ENCODE measurements at regions not wholly inside any gene's neighbourhood (a gene's known extent, or its start where the extent isn't known, plus 50 kb on each side); places are given as distances from the start of the nearest gene placed in this dataset.

DNA sequence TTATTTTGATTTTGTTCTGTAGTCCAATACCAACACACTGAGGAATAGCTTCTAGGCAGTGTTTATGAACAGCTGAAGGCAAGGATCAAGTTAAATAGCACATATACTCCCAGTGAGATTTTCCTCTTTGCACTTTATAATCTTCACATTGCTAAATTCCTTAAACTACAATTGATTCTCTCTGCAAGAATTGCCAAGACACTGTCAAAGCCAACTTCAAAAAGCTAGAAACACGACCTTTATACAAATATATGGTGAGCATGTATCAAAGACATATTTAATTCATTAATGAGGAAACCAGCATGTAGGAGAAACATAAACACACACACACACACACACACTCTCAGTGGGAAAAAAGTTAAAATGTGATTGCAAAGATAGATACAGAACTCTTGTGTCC, 86.4 kb upstream of the FAM9C start:
- POLR2A ChIA-PET = no interaction called here
- H3K27ac Mint-ChIP-seq = no peak overlapping the region
- CTCF ChIA-PET = no interaction called here

DNA sequence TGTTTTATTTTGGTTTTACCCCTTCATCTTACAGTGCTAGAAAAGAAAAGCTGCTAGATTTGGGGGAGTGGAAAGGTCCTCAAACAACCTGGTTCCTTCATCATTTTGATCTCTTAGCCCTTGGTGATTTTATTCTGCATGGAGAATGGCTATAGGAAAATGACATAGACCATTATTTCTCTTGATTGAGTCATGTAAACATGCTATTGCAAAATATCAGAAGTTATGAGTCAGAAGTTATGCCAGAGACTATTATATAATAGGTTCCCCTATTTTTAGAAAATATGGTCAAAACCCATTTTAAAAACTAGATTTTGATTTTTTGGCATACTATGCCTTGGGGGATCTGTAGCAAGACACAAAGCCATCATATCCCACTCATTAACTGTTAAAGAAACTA, 83.7 kb upstream of the FAM9C start:
- Histone ChIP-seq H3K9ac (ENCODE audit: low read length) (no peak overlapping the region), H3K36me3 (replicated peaks in 1 of 2; ENCODE audit: control extremely low read depth in 1 of 2, control insufficient read depth in 1 of 2, extremely low read depth in 1 of 2, insufficient read depth in 2 of 2, low read length in 1 of 2) (no peaks in the 10 kb centered on the region), H2AFZ (ENCODE audit: insufficient read depth, low read depth, low read length, poor library complexity, severe bottlenecking) (no peak overlapping the region), H3K4me2 (replicated peaks; ENCODE audit: low read depth, low read length, poor library complexity, severe bottlenecking) (no peak overlapping the region), H3K4me1 (ENCODE audit: control insufficient read depth in 2 of 2, insufficient read depth in 2 of 2, low read length in 2 of 2) (peaks cover 7 to 9% of the 10 kb centered on the region in 2 donors), H4K20me1 (ENCODE audit: control insufficient read depth, insufficient read depth, low read length, poor library complexity, severe bottlenecking) (no peaks in the 10 kb centered on the region), H3K9me3 (ENCODE audit: control extremely low read depth in 1 of 3, control insufficient read depth in 2 of 3, insufficient read depth in 1 of 3, low read length in 2 of 3) (no peaks in the 10 kb centered on the region), H3K27ac (ENCODE audit: low read length in 2 of 2) (no peak overlapping the region), H3K4me3 (ENCODE audit: control extremely low read depth in 1 of 5, extremely low read depth in 1 of 5, insufficient read depth in 1 of 5, low read depth in 2 of 5, low read length in 4 of 5) (no peak overlapping the region), H3K79me2 (ENCODE audit: control insufficient read depth, insufficient read depth, low read length) (no peaks in the 10 kb centered on the region), H3K27me3 (replicated peaks in 1 of 4; ENCODE audit: control extremely low read depth in 1 of 4, control insufficient read depth in 3 of 4, insufficient read depth in 4 of 4, low read length in 3 of 4) (no peaks in the 10 kb centered on the region)
- no peak overlapping the region for H3K4me3 Mint-ChIP-seq
- DNase-seq (no peak), ATAC-seq (ENCODE audit: low read depth) (no peak)
- intact Hi-C loops (cut with micrococcal nuclease) = no loop called here
- no peak overlapping the region for H3K27ac Mint-ChIP-seq
- H3K9me3 Mint-ChIP-seq (ENCODE audit: insufficient read depth) = no peaks in the 10 kb centered on the region
- ChIA-PET POLR2A (no interaction called here), CTCF (interaction anchor here (0.6 kb wide), 1 partner anchor 25 kb away, joined by 3 read pairs; no protein-coding TSS in a partner anchor)
- H3K27me3 Mint-ChIP-seq = no peaks in the 10 kb centered on the region
- peaks cover 17% of the 10 kb centered on the region for H3K4me1 Mint-ChIP-seq
- TF ChIP-seq, protein P1, sequence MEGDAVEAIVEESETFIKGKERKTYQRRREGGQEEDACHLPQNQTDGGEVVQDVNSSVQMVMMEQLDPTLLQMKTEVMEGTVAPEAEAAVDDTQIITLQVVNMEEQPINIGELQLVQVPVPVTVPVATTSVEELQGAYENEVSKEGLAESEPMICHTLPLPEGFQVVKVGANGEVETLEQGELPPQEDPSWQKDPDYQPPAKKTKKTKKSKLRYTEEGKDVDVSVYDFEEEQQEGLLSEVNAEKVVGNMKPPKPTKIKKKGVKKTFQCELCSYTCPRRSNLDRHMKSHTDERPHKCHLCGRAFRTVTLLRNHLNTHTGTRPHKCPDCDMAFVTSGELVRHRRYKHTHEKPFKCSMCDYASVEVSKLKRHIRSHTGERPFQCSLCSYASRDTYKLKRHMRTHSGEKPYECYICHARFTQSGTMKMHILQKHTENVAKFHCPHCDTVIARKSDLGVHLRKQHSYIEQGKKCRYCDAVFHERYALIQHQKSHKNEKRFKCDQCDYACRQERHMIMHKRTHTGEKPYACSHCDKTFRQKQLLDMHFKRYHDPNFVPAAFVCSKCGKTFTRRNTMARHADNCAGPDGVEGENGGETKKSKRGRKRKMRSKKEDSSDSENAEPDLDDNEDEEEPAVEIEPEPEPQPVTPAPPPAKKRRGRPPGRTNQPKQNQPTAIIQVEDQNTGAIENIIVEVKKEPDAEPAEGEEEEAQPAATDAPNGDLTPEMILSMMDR (IDR thresholded peaks at IDR 0.05) = no peak
- TF ChIP-seq EZH2 (IDR thresholded peaks at IDR 0.05; ENCODE audit: borderline replicate concordance, insufficient read depth, low read depth, low read length, poor library complexity, severe bottlenecking) = no peak

More for the DNA sequence above, 86.4 kb upstream of the FAM9C start:
- Mint-ChIP-seq H3K4me1 (peaks cover 2% of the 10 kb centered on the region), H3K27me3 (no peaks in the 10 kb centered on the region), H3K4me3 (no peak overlapping the region), H3K9me3 (ENCODE audit: insufficient read depth) (no peaks in the 10 kb centered on the region)
- Histone ChIP-seq H3K9me3 (ENCODE audit: control extremely low read depth in 1 of 3, control insufficient read depth in 2 of 3, insufficient read depth in 1 of 3, low read length in 2 of 3) (no peaks in the 10 kb centered on the region), H3K4me2 (replicated peaks; ENCODE audit: low read depth, low read length, poor library complexity, severe bottlenecking) (no peak overlapping the region), H2AFZ (ENCODE audit: insufficient read depth, low read depth, low read length, poor library complexity, severe bottlenecking) (no peak overlapping the region), H3K27me3 (replicated peaks in 1 of 4; ENCODE audit: control extremely low read depth in 1 of 4, control insufficient read depth in 3 of 4, insufficient read depth in 4 of 4, low read length in 3 of 4) (no peaks in the 10 kb centered on the region), H3K9ac (ENCODE audit: low read length) (no peak overlapping the region), H3K27ac (ENCODE audit: low read length in 2 of 2) (no peak overlapping the region), H4K20me1 (ENCODE audit: control insufficient read depth, insufficient read depth, low read length, poor library complexity, severe bottlenecking) (no peaks in the 10 kb centered on the region), H3K79me2 (ENCODE audit: control insufficient read depth, insufficient read depth, low read length) (no peaks in the 10 kb centered on the region), H3K4me3 (ENCODE audit: control extremely low read depth in 1 of 5, extremely low read depth in 1 of 5, insufficient read depth in 1 of 5, low read depth in 2 of 5, low read length in 4 of 5) (no peak overlapping the region), H3K36me3 (replicated peaks in 1 of 2; ENCODE audit: control extremely low read depth in 1 of 2, control insufficient read depth in 1 of 2, extremely low read depth in 1 of 2, insufficient read depth in 2 of 2, low read length in 1 of 2) (no peaks in the 10 kb centered on the region), H3K4me1 (ENCODE audit: control insufficient read depth in 2 of 2, insufficient read depth in 2 of 2, low read length in 2 of 2) (no peaks in the 10 kb centered on the region)
- intact Hi-C loops (cut with micrococcal nuclease) = no loop called here
- DNase-seq (no peak), ATAC-seq (ENCODE audit: low read depth) (no peak)
- no CpG with 5 or more reads among the region's 1 CpG for WGBS (ENCODE audit: insufficient coverage)
- TF ChIP-seq, protein P1 (IDR thresholded peaks at IDR 0.05) = no peak
- TF ChIP-seq EZH2 (IDR thresholded peaks at IDR 0.05; ENCODE audit: borderline replicate concordance, insufficient read depth, low read depth, low read length, poor library complexity, severe bottlenecking) = no peak

All from B cell (primary cell).